ENCODE measurements at regions not wholly inside any gene's neighbourhood (a gene's known extent, or its start where the extent isn't known, plus 50 kb on each side); places are given as distances from the start of the nearest gene placed in this dataset.
"Not testable (repeated sequence)": the region's sequence is repeated elsewhere in the genome, so short reads cannot be mapped to it uniquely, and the experiment has no call there.

- no peak for DNase-seq
Observed at GRCh38 chr20:22690616-22691179, 106.3 kb upstream of the FOXA2 start.

GRCh38 chr20:22691369-22692118, 107.2 kb upstream of the FOXA2 start:
- DNase-seq, result peak; percentile 64

GRCh38 chr20:22692119-22692475, 107.7 kb upstream of the FOXA2 start:
- DNase-seq, result no peak

GRCh38 chr20:22692620-22693019, 108.2 kb upstream of the FOXA2 start:
- not testable (repeated sequence) for DNase-seq

GRCh38 chr20:22696759-22697158, 112.4 kb upstream of the FOXA2 start:
- DNase-seq, result no peak

DNA sequence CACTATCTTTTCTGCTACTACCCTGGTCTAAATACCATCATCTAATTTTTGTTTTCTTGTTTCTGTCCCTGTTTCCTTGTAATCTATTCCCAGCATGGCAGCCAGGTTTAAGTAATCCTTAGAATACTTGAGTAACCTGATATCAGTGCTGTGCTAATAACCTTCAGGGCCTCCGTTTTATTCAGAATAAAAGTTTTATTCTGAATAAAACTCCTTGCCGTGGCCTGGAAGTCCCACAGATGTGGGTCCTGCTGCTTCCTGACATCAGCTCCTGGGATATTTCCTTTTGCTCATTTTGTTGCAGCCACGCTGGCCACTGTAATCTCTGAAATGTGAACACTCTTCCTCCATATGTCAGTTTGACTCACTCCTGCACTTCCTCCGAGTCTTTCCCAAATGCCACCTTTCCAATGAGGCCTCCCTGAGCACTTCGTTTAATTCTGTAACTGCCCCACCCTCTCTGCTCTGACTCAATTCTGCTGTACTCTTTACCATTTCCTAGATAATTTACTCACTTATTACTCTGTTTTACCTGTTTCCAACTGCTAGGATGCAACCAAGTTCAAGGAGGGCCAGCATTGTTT, 114.0 kb upstream of the FOXA2 start:
- DNase-seq, result no peak

DNA sequence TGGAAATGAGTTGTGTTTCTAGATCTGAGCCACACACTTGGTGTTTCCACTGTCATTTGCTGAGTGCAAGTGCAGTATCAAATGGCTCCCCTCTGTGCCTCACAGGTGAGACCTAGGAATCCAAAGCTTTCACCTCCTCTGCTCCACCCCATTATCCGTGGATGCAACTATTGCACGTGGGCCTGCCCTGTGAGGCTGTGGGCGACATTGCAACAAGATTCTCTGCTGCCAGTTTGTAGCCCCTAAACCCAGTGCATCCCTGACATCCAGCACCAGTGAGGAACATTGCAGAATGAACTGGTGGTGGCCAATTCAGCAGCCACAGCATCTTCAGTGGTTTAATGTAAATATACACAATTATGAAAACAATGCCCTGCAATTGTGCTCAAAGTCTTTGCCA, 115.0 kb upstream of the FOXA2 start:
- no peak for DNase-seq

DNA sequence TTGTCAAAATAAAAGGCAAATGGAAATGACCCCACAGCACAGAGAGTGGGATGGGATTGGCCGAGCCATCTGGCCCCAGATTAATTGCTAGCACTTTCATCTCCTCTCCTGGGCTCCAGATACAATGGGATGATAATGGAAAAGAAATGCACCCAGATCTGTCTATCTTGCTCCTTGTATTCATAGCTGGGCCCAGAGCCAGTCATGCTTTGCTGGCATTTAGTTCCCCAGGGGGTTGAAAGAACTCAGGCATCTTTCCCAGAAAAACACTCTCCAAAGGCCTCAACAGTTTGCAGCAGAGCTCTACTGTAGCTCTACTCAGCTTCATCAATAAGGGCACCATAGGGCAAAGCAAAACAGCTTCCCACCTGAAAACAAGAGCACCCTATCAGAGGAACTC, 116.0 kb upstream of the FOXA2 start:
- no peak for DNase-seq

DNA sequence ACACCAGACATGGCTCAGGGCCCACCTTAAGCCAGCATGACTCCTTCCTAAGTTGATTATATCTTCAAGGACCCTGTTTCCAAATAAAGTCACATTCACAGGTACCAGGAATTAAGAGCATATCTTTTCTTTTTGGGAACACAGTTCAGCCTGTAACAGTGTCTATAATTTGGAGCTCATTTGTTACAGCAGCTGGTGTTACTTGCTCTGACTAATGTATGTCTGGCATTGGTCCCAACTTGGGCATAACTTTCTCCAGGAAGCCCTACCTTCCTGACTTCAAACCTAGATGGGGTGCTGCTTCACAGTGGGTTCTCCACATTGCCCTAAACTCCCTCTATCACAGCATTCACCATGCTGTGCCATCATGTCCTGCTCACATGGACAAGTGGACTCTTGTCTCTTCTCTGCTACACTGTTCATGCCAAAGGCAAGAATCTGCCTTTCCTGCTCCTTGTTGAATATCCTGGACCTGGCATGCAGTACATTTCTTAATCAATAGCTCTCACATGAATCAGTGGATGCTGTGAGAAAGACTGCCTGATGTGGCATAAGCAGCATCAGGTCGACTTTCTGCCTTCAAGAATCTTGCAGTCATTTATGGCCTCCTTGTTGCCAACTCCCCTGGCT, 117.4 kb upstream of the FOXA2 start:
- DNase-seq, result no peak

- DNase-seq, result no peak
Observed at GRCh38 chr20:22703843-22704242, 119.5 kb upstream of the FOXA2 start.

DNA sequence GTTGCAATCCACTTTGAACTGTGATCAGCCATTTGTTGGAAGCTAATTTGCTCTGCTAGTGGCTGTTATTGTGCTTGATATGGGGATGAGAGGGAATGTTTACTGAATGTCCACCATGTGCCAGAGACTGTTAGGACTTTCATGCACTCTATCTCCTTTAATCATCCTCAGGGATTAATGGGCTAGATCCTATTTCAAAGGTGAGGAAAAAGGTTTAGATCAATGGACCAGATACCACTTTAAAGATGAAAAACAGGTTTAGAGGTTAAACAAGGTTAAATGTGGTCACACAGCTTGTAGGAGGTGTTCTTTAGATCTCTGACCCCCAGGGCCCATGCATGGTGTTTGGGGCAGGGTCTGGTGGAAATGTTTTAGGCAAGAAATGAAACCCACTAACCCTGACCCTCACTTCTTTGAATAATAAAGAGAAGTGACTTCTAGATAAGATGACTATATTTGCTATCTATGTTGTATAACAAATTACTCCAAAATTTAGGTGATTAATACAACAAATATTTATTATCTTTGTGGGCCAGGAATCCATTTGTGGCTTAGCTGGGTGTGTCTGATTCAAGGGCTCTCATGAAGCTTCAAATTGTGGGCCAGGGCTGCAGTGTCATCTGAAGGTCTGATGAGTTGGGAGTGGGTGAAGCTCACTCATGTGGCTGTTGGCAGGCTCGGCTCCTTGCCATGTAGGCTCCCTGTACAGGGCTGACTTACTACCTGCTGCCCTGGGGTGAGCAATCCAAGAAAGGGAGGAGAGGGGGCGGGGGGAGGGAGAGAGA, 127.8 kb upstream of the FOXA2 start:
- DNase-seq, result no peak

GRCh38 chr20:22716821-22717351, 132.5 kb upstream of the FOXA2 start:
- DNase-seq, result no peak

- no peak for DNase-seq
Observed at GRCh38 chr20:22717466-22717865, 133.1 kb upstream of the FOXA2 start.

DNA sequence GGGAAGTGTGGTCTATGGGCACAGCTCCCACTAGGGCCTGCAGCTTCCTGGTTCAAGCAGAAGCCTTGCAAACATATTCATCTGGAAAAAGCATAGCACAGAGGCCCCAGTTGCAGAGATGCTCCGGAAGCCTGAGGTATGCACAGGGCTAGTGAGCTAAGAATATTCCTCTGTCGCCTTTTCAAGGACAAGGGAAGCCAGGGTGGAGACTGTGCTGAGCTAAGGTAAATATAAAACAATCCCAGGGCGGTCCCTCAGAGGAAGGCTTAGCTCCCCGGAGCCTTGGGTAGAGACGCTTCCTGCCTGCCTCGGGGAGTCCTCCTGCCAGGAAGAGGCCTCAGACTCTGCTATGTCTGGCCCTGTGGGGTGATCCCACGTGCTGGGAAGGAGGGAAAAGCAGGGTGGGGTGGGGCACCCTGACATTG, 134.8 kb upstream of the FOXA2 start:
- DNase-seq, result no peak

- no peak for DNase-seq
Observed at GRCh38 chr20:22720206-22720605, 135.8 kb upstream of the FOXA2 start.

- DNase-seq, result no peak
Observed at GRCh38 chr20:22722811-22723210, 138.4 kb upstream of the FOXA2 start.

DNA sequence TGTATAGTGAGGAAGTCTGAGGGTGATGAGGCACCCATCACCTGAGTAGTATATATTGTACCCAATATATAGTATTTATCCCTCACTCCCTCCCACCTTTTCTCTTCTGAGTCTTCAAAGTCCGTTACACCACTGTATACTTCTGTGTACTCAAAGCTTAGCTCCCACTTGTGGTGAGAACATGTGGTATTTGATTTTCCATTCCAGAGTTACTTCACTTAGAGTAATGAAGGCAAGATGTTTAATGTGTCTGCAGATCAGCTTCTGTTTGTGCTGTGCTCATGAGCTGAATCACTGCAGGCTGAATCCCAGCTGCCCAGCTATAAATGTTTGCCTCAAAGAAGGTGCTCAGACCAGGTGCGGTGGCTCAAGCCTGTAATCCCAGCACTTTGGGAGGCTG, 139.3 kb upstream of the FOXA2 start:
- no peak for DNase-seq

DNA sequence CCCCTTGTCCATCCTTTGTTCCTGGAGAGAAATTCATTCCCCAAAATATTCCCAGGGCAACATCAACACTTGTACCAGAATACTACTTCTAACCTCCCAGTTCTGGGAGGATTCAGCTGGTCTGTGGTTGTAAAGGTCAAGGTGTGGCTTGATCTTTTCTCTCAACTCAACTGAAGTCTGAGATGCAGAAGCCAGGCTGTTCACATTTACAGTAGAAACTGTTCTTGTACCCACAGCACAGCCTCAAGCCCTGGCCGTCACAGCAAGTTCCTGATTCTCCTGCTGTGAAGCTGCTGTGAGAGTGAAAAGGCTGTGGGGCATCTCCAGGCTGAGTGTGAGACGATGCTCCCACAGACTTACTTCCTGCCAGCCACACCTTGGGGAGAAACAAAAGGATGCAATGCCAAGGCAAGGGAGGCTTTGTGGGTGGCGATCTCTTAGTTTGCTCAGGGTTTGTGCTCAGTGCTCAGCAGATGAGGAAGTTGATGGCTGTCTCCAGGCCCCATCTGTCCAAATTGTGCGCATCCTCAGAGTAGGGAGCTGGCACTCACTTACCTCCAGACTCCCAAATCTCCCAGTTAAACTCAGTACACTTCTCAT, 143.9 kb upstream of the FOXA2 start:
- no peak for DNase-seq

- DNase-seq, result no peak
Observed at GRCh38 chr20:22729180-22729579, 144.8 kb upstream of the FOXA2 start.

GRCh38 chr20:22729616-22730236, 145.4 kb upstream of the FOXA2 start:
- DNase-seq, result no peak

- no peak for DNase-seq
Observed at GRCh38 chr20:22732751-22733150, 148.4 kb upstream of the FOXA2 start.

Measured in renal pelvis (tissue), 1 donor.